GM12892 (cell line): ENCODE measurements at regions not wholly inside any gene's neighbourhood (a gene's known extent, or its start where the extent isn't known, plus 50 kb on each side); places are given as distances from the start of the nearest gene placed in this dataset.

ENCODE experiments used
- DNase-seq: peaks from one replicate; pipeline ENCODE4 v3.0.0; 2011; ENCODE audit not compliant: insufficient read length
- FAIRE-seq: peaks from 2 replicates; lab custom pipeline; 2011; peaks lifted over from hg19 to GRCh38; lab: Jason Lieb, UNC
- POLR2A ChIP-seq: IDR thresholded peaks from 2 replicates; pipeline ENCODE4 v1.6.1; 2011; ENCODE audit warnings: low read depth, low read length, control low read depth
- POLR2AphosphoS5 ChIP-seq: IDR thresholded peaks from 2 replicates; pipeline ENCODE4 v1.6.1; 2011; ENCODE audit warnings: low read depth, low read length, control low read depth
- TAF1 ChIP-seq: IDR thresholded peaks from 2 replicates; pipeline ENCODE4 v1.6.1; 2011; ENCODE audit warnings: low read depth, mild to moderate bottlenecking, control low read depth, low read length, borderline replicate concordance

DNA sequence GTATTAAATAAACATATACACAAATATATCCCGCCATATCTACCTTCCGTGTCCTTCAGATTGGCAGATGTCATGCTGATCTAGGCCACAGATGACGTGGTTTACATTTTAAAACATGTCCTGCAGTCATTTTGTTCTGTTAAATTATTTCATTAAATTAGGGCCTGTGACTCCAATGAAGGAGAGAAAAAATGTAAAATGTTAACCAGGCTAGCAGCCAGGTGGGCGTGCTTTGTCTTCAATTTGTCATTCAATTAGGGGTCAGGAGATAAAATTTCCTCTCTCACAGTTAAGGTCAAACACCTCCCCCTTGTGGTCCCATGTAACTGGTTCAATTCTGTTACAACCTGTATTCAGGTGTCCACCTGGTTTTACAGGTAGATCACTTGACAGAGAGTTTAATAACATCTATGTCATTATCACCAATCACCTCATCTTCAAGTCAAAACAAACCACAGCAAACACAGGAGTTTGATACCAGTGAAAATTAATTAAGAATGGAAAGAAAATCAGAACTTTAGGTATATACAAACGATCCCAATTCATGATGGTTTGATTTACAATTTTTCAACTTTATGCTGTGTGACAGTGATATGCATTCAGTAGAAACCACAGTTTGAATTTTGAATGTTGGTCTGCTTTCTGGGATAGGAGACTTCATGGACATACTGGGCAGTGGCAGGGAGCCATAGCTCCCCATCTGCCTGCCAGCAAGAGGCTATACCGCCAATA is 339.4 kb downstream of the CMPK2 start:
- TF ChIP-seq POLR2A (no peak), TAF1 (no peak), POLR2AphosphoS5 (no peak)
- no peak for DNase-seq
- no peak for FAIRE-seq

DNA sequence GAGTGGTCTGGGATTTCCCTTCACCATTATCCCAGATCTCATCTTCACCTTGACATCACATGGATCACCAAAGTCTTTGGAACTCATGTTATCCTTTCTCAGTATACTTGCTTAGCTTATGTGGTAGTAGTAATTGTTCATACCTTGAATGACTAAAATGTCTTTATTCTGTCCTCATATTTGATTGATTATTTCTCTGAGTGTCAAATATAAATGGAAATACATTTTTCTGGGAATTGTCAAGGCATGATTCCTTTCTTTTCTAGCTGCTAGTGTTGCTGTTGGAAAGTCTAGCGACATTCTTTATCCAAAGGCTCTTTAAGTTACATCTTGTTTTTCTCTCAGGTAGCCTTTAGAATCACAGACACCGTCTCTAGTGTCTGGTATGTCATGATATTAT is 334.4 kb downstream of the CMPK2 start:
- FAIRE-seq: no peak
- no peak for DNase-seq
- TF ChIP-seq POLR2A (no peak), TAF1 (no peak), POLR2AphosphoS5 (no peak)

DNA sequence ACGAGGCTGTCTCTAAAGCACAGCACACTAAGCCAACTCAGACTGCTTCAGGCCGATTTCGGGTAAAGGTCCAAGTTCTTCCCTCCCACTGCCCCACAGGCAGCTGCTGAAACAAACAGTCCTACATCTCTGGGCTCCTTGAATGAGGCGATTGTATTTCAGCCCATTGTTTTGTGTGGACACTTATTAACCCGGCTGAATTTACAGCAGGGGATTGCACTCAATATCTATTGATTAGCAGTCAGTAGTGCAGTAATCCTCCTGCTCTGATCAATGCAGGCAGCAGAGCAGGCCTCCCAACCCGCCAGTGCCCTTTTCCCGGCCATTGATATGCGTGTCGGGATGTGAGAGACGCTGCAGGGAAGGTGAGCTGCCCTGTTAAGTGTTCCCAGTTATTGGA is 330.1 kb downstream of the CMPK2 start:
- no peak for TF ChIP-seq TAF1
- no peak for TF ChIP-seq POLR2A
- no peak for TF ChIP-seq POLR2AphosphoS5
- DNase-seq (no peak), FAIRE-seq (no peak)

DNA sequence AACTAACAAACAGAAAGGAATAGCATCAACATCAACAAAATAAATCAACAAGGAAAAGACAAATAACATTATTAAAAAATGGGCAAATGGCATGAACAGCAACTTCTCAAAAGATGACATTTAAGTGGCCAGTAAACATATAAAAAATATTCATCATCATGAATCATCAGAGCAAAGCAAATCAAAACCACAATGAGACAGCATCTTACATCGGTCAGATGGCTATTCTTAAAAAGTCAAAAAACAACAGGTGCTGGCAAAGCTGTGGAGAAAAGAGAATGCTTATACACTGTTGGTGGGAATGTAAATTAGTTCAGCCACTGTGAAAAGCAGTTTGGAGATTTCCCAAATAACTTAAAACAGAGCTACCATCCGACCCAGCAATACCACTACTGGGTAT is 327.1 kb downstream of the CMPK2 start:
- no peak for DNase-seq
- TF ChIP-seq TAF1: no peak
- no peak for TF ChIP-seq POLR2A
- TF ChIP-seq POLR2AphosphoS5: no peak
- no peak for FAIRE-seq

DNA sequence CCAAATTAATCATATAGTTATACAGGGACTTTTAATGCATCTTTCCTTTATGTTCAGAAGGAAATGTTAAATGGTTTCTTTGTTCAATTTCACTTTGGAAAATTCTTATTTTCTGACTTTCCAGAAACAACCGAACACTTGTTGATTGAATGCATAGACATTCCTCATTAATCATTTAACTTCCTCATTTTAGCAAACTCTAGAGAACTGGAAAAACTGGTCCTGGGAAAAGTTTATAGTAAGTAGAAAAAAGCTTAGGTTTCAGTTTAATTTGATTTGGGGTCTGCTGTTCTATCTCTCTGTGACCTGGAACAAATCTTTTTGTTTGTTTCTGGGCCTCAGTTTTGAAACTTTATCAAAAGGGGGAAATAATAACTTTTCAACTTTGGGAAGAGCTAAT is 320.4 kb downstream of the CMPK2 start:
- FAIRE-seq (no peak), DNase-seq (no peak)
- TF ChIP-seq POLR2A (no peak), TAF1 (no peak), POLR2AphosphoS5 (no peak)

DNA sequence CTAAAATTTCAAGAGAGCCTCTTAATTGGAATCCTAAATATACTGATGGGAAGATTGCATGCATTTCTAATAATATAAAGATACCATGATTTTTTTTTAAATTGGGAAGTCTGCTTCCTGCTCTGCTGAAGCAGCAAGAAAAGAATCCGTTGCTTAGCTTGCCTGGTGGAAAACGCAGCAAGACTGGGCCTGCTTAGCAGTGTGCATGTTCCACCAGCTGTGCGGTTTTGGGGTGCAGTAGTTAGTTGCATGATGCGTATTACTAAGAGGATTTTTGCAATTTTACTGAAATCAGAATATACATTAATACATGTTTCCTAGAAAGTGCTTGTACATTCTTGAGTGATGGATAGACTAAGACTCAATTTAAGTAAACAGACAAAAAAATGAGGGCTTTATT is 319.9 kb downstream of the CMPK2 start:
- DNase-seq: no peak
- no peak for FAIRE-seq
- TF ChIP-seq POLR2A (no peak), TAF1 (no peak), POLR2AphosphoS5 (no peak)

DNA sequence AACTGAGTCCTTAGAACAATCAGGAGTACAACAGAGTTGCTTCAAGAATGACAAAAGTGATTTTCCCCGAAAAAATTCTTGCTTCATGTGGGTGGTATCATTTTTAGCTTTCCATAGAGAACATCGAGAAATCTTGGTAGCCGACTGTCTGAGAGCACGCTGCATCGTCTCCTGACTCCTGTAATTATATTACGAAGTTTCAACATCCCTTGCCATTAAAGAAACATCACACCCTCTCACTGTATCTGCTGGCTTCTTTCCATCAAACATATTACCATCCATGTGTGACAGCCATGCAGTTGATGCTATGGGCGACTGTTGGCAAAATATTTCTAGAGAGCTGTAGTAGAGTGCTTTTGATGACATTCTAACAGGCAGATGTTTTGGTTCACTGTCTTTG is 311.2 kb downstream of the CMPK2 start:
- FAIRE-seq: no peak
- TF ChIP-seq POLR2AphosphoS5 (no peak), TAF1 (no peak), POLR2A (no peak)
- DNase-seq: no peak

DNA sequence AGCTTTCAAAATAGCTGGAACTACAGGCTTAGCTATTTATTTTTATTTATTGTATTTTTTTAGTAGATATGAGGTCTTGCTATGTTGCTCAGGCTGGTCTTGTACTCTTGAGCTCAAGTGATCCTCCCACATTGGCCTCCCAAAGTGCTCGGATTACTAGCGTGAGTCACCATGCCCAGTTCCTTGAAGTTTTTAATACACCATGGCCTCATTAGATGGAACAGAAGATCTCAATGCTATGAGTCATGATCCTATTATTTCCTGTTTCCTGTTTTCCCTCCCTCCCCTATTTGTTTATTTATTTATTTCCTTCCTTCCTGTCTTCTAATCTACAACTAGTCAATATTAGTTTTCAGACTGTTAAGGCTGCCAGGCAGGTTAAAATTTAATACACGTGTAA is 309.0 kb downstream of the CMPK2 start:
- no peak for DNase-seq
- TF ChIP-seq POLR2AphosphoS5: no peak
- no peak for TF ChIP-seq POLR2A
- TF ChIP-seq TAF1: no peak
- FAIRE-seq: no peak

DNA sequence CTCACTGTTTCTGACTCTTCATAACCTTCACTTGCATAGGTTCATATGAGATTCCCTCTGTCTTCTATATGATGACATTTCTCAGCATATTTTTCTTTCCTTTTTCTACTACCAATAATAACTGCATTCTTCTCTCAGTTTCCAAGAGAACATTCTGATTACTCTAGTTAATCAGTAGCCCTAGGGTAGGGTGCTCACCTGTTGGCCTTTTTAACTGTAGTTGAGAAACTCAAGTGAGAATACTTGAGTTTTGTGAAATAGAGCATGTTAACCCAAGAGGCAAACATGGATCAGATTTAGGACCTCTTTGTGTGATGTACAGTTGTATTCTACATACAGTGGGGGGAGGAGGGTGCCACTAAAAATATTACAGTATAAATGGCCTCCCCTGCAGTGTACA is 308.0 kb downstream of the CMPK2 start:
- DNase-seq (no peak), FAIRE-seq (no peak)
- no peak for TF ChIP-seq TAF1
- TF ChIP-seq POLR2A: no peak
- TF ChIP-seq POLR2AphosphoS5: no peak

DNA sequence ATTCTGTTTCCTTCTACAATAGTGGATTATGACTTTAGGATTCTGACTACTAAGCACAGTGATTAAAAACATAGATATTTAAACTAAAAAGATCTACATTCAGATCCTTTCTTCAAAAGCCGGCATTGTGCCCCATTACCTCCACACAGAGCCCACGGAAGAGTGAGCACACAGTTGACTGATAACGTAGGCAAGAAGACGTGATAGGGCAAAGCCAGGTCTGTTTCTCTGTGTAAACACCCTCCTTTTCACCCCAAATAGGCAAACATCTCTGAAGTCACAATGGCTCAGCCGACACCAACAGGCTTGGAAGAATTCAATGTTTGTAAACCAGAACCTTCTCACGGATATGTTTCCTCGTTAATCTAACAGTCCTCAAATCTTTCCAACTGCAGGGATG is 302.9 kb downstream of the CMPK2 start:
- TF ChIP-seq TAF1 (no peak), POLR2A (no peak), POLR2AphosphoS5 (no peak)
- no peak for FAIRE-seq

DNA sequence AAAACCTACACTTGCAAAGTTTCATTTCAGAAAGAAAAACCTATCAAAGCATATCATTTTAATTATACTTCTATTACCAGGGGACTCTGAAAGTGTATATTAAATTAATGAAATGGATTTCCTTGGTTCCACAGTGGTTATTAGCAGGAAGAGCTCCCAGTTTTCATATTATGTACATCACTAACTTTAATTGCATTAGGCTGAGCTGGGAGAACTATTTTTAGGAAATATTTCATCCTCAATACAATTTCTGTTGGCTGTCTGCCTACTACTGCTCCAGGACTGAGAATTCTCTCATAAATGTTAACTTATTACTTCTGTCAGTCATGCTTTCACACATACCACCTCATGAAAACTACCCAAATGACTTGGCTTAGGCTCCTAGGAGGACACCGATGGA is 301.4 kb downstream of the CMPK2 start:
- FAIRE-seq (no peak), DNase-seq (no peak)
- TF ChIP-seq POLR2AphosphoS5: no peak
- no peak for TF ChIP-seq TAF1
- no peak for TF ChIP-seq POLR2A

More for the DNA sequence above, 302.9 kb downstream of the CMPK2 start:
- no peak for DNase-seq

DNA sequence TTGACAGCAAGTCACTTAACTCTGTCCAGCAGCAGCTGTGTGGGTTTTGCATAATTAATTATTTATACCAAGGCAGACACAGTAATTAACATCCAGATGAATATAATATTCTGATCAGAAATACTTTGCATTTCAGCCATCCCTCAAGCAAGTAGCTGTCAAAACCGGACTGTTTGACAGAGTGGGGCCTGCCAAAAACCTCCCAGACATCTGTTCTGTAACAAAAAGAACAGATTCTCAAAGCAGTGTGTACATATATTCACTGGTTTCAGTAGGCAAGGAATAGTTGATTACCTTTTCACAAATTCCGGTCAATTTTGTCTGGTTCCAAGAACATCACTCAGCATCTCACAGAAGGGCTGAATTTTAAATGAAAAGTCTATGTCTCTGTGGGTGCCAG is 291.6 kb downstream of the CMPK2 start:
- TF ChIP-seq TAF1: no peak
- no peak for TF ChIP-seq POLR2AphosphoS5
- FAIRE-seq: no peak
- DNase-seq: no peak
